NCI-H69 (cell line): ENCODE measurements at regions not wholly inside any gene's neighbourhood (a gene's known extent, or its start where the extent isn't known, plus 50 kb on each side); places are given as distances from the start of the nearest gene placed in this dataset.

ENCODE experiments used
- DNase-seq: peaks from one replicate; lab custom pipeline; 2025; lab: John Stamatoyannopoulos, UW

DNA sequence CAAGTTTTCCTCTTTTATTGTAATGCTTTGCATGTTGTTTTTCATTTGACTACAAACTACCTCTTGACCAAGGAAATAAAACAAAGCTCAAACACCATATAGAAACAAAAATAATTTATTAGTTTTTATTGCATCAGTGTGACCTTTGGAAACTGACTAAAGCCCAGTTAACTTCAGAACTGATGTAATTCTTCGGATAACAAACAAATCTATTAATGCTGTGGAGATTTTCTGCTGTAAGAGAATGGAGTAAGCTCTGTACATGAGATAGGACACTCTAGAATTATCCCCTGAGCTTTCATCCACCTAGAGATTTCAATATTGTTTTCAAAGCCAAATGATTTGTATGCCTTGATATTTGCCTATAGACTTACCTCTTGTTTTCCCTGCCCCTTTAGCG, 154.0 kb upstream of the KCNK2 start:
- DNase-seq: no peak

DNA sequence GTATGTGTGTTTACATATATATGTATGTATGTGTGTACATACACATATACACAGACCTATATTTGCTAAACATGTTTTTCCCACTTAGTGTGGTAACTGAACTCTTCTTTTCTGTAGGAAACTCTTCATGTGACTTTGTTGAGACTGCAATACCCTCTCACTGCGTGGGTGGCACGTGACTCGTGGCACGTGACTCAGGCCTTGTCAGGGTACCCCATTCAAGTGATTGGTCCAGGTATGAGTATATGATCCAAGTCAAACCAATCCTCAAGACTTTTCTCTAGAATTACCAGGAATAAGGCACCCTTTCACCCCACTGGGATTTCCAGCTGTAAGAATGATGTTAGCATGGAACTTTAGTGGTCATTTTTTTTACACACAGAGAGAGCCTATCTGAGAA, 149.2 kb upstream of the KCNK2 start:
- DNase-seq: no peak

DNA sequence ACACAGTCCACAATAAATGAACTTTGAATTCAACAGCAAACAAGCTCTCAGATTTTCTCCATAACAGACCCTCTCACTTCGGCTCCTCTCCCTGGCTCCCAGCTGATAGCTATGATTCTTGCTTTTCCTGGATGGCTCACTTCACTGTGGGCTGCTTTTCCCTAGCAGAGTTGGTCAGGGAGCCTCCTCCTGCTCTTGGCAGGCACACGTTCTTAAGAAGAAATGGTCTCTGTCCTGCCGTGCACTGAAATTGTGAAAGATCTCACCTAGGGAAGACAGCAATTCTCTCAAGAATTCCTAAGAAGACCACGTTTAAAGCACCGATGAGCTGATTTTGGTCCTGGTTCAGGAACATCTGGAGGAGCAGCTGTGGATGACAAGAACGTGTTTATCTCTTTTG, 148.5 kb upstream of the KCNK2 start:
- DNase-seq: no peak

DNA sequence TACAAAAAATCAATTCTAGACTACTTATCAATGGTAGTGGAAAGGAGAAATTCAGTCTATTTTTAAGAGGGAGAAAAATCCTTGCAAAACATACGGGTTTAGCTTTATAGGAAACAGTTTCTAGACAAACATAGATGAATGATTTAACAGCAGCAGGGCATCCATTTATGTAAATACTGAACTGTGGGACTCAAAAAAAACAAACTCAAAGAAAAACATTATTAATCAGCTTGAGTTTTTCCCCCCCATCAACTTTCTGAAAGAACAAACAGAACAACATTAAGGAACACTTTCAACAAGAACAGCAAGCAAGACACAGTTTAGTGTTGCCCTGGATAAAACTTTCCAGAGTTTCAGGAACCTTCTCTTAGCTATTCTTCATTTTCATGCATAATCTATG, 147.3 kb upstream of the KCNK2 start:
- DNase-seq: no peak

DNA sequence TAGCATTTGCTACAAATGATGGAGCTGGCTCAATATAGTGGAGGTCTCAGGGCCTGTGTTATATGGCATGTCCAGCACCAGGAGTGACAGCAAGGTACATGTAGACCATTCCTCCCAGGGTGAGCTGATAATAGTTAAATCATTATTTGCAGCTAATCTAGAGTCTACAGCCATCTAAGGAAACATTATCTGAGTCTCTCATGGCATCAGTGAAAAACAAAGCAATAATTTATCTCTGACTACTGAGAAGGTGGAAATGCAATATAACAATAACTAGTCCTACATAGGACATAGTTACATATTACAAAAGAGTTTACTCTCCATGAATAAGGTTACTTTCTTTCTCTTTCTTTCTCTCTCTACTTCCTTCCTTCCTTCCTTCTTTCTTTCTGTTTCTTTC, 143.4 kb upstream of the KCNK2 start:
- DNase-seq: no peak

DNA sequence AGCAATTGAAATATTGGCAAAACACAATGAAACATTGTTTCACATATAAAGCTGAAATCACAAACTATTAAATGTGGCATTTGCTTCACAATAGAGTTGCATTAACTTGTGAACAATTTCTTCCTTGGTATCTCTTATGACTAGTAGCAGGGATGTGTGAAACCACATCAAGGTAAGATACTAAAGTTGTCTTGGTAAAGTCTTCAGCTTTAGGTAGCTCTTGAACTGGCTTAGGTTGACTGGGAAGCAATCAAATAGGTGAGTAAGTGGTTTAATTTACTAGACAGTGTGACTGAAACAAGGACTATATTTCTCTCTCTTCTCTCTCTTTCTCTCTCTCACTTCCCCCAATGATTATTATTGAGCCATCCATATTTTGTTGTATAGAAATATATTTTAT, 141.5 kb upstream of the KCNK2 start:
- DNase-seq: no peak

DNA sequence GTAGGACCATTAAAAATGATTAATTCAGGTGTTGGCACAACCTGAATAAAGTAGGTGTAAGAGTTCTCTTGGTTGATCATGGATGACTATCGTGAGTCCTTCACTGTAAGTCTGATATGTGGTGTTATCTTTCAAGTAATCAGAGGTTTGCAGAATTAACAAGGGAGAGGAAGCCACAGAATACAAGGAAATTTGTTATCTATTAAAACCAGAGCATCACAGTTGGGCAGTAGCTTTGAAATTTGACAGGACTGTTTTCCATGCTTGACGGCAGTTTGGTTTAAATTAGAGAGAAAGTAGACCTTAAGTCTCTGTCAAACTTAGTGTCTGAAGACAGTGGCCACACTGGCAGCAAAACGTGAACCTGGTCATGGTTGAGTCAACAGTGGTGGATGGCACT, 139.5 kb upstream of the KCNK2 start:
- DNase-seq: no peak

DNA sequence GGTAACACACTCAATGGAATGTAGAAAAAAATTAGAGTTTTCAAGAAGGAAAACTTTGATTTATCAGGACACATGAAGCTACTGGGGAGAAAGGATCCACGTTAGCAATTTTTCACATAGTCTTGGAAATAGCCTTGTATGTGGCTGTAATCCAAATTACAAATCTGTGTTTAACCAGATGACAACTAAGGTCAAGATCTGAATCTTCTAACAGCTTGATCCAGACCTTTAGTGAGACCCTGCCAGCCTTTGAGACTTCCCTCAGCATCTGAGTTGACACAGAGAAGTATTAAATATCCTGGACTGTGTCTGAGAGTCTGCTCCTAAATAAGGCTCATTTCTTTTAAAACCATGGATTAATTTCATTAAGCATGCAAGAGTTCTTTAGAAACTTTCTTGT, 135.9 kb upstream of the KCNK2 start:
- no peak for DNase-seq

DNA sequence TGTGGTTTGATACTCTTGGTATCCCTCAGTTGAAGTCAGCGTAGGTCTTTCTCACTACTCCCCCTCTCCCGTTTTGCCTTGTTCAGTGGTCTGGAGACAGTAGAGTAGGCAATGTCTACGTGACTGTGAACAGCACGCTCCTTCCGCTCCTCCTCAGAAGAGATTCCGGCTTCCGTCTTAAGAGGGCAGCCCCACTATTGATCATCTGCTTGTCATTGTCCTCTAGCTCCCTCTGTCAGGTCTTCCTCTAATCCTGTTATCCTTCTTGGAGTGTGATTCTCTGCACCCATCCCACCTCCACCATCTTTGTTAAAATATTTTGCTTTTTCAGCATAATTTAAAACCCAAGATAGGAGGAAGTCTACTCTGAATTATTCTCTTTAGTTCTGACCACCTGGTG, 129.9 kb upstream of the KCNK2 start:
- peak; percentile 20 for DNase-seq

DNA sequence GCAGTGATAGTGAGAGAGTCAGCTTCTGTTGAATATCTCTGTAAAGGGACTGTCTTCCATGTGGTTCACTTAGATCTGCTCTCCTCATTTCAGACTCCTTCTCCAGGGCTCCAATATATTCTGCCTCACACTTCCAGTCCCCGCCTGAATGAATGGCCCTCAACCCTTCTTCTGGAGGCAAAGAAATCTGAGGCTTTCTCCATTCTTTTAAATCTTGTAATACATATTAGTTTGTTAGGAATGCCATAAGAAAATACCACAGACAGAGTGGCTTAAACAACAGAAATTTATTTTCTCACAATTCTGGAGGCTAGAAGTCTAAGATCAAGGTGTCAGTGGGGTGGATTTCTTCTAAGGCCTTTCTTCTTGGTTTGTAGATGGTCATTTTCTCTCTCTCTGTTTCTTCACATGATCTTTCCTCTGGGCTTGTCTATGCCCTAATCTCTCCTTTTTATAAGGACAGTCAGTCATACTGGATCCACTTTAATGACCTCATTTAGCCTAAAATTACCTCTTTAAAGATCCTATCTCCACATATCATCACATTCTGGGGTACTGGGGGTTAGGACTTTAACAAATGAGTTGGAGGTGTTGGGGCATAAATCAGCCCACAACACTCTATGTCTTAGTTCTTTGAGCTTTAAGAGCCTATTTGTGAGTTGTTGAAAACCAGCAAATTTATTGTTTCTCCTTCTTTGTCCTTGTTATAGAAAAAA, 128.5 kb upstream of the KCNK2 start:
- DNase-seq: no peak

DNA sequence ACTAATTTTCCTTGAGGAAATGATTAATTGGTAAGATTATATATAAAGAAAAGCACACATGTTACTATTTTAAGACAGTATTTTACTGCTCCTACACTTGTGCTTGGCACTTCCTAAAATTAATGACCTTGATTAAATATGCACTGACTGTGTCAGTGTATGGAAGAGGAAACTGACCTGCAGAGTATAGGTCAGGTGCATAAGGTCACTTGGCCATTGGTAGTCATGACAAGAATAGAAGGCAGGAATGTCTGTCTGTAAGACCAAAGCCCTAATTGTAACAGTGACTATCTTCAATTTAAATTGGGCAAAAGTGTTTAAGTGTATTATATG, 128.0 kb upstream of the KCNK2 start:
- no peak for DNase-seq

DNA sequence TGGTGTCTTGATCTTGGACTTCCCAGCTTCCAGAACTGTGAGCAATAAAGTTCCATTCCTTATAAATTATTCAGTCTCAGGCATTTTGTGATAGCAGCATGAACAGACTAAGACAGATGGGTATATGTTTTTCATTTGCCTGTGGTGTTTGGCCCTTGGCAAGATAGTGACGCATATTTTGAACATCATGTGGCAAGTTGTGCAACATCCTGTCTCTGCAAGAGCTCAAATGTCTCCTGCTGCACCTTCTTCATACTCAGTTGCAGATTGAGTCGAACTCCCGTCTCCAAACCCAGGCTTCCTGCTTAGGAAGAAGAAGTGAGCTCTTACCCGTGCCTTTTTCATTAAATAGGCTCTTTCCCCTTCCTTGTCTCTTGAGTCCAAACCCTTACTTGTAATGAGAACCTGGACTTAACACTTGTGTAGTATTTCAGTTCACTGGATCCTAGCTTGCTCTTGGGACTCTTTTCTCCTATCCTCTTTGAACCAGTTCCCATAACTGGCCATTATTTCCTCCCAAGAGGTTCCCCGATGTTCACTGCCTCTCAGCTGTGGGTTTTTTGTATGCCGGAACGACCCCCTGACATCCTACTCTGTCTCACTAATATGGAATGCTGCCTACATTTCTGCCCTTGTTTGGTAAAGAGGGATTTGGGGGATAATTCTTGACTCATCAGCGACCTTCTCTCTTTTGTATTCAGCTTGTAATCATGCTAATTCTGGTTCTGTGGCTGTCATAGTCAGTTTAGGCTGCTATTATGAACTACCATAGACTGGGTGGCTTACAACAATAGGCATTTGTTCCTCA, 125.0 kb upstream of the KCNK2 start:
- DNase-seq: no peak

DNA sequence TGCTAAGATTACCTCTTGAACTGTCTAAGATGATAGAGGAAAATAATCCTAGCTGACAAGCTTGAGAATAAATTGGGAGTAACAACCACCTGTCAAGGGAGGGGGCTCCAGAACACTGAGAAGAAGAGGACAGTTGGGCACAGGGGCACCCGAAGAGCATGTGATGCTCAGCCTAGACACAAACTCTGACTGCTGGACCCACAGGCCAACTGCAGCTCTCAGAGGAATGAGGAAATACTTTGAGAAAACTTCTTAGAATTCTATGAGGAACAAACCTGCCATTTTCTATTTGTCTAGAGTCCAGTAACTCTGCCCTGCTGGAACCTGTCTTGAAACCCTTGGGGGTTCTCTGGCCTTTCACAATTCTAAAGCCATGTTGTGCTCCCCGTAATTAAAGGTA, 124.1 kb upstream of the KCNK2 start:
- no peak for DNase-seq

DNA sequence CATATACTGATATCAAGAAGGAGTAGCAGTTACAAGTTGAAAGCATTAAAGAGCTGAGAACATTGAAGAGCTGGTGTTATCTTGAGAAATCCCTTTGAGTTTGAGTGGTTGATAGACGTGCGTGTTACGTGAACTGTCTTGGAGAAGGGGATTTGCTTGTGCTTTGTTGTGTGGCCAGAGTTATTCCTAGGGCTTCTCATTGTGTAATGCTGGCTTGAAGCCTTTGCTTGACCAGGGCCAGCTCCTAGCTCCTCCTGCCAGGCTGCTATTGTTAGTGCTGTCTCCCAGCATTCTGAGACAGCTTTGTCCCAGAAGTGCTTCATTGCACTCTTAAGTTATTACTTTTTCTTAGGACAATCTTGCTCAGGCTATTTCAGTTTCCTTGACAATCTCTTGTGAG, 116.2 kb upstream of the KCNK2 start:
- no peak for DNase-seq

DNA sequence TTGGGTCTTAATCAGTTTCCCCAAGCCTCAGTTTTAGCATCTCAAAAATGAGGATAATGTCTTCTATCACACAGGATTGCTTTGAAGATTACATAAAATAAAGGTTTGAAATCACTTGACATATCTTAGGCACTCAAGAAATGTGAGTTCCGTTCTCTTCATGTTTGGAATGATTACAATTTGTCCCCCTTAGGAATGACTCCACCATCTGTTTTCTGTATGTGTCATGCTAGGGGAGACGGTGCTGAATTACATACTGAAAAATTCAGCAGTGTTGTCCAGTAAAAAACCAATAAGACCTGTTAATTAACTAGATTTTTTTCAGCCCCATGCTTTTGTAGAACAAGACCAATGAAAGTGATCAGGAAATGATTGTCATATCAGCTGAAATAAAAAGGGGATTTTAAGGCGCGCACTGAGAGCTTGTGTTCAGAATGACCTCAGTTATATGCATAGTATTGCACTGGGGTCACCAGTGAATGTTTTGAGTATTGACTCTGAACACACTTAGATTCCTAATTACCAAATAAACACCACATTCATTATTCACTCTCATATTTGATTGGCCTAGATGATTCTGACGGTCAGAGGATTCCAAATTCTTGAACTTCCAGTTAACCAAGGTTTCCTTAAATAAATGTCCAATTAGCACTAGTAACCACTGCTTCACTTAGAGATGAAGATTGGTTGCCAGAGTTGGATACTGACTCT, 114.5 kb upstream of the KCNK2 start:
- DNase-seq: no peak

DNA sequence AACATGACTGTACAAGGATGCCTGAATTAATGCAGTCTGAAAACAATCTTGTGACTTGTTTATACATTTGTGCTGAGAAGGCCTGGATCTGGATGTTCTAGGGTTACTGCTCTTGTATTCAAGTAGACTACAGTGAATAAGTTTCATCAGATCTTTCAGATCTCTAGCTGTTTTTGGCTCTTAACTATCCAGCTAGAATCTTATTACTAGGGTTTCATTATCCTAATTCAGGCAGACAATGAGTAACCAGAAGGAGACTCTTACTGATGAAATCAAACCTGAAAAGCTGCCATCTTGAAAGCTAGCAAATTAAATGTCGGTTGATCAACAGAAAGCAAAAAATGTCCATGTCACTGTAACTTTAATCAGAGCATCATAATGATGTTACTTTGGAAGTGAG, 112.5 kb upstream of the KCNK2 start:
- no peak for DNase-seq

DNA sequence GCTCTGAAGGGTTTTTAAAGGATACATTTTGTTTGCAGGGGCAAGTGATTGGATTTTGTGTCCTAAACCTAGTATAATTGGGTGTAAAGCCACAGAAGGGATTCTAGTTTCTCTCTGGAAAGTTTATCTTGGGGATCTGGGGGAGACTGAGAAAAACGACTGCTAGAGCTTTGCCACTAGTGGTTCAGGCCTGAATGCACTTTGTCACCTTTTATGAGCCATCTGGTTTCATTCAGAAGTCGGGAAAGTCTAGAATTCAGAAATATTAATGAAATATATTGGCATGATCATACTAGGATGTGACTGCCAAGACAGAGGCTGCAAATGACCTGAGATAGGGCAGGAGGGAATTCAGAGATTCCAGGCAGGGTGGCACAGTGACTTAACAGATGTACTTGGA, 111.5 kb upstream of the KCNK2 start:
- no peak for DNase-seq

DNA sequence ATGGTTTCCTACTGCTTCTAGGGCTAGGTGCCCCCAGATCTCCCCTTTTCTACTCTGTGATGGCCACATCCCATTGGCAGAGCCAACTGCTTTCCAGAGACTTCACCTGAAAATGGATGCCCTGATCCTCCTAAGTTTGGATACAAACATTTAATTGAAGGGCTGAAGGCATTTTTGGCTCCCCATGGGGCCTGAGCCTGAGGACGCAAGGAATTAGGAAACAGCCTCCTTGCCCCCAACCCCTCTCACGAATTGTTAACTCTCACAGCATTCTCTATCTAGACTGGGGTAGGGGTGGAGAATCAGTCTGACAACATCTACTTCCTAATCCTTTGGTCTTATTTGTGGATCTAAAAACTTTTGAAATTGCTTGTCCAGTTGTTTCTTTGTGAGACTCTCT, 108.5 kb upstream of the KCNK2 start:
- DNase-seq: no peak

DNA sequence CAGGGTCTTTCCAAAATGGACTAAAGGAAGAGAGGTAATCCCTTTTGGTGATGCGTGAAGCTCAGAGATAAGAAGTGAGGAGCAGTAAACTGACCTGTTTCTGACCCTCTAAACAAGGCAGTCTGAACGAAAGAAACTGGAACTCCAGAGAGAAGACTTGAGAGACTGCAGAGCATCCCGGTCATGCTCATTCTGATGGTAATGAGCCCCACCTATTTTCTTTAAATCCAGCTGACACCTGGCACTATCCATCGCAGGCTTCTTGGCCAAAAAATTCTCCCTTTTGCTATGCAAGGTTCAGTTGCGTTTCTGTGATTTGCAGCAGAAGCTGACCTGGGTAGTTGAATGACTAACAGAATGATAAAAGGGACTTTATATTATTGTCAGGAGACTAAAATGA, 105.9 kb upstream of the KCNK2 start:
- no peak for DNase-seq

DNA sequence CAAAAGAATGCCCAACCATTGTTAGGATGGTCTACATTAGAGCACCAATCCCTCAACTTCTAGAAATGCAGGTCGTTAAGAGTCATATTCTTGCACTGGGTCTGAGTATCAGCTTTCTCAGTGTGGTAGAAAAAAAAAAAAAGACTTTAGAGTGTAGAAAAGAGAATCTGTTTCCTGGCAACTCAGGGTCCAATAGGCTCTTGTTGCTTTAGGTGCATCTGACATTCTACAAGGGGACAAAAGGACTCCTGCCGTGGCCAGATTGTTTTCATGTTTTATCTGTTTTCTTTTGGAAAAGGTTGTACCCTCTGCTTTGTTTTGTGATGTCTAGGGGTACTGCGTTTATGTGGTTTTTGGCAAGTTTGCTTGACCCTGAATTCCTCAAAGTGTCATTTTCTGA, 105.4 kb upstream of the KCNK2 start:
- no peak for DNase-seq

DNA sequence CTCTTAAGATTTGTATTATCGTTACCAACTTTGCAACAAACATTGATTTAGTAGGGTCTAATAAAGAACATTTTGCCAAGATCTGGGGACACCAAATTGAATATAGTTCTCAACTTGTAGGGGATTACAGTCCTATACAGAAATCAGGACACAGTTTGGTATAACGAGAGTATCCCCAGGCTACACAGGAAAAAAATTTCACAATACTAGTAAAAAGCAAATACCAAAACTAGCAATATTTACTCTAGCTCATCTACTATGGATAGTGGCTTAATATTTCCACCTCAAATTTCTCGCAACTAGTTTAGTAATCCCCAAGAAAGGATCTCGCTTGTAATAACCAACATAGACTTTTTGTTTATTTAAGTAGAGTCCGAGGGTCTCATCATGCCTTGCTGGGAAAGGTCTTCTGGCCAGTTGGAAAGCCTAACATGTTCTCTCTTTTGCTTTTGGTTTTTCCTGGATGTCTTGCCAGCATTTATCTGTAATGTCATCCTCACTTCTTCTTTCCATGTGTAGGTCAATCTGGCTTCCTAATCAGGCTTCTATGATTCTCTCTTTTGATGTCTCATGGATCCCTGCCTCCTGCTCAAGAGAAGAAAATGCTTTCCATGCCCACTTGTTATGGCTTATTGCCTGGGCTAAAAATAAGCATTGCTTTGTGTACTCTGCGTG, 104.7 kb upstream of the KCNK2 start:
- no peak for DNase-seq

DNA sequence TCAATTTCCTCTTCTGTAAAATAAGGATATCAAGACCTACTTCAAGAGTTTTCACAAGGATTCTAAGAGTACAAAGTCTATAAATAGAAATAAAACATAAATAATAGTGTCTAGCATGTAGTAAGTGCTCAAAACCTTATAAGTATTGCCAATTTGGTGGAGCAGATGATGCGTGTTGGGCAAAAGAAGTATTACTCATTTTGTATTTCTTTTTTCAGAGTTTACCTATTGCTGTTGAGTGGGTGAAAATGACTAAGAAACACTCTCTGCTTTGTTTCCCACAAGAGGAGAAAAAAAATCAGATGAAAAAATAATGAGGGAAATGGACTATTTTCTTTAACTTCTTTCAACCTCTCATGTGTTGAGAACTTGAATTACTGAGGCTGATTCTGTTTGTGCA, 103.3 kb upstream of the KCNK2 start:
- DNase-seq: no peak

DNA sequence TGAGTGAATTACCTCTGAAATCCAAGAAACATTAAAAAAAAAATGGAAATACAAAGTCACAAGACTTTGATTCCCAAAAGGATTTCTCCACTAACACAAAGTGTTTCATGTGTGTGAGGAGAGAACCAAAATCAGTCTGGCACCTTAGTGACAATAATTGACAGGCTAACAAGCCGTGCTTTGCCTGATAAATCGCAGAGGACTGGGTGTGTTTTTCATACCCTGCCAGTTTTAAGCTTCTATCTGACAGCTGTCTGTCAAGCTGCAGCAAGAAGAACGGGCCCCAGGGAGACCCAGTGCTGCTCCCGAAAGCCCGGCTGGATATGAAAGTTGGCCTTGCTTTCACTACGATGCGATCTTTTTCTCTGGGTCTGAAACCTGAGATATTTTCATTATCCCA, 101.6 kb upstream of the KCNK2 start:
- no peak for DNase-seq
